Endothelial cell of umbilical vein (primary cell): ENCODE measurements at regions not wholly inside any gene's neighbourhood (a gene's known extent, or its start where the extent isn't known, plus 50 kb on each side); places are given as distances from the start of the nearest gene placed in this dataset.

ENCODE experiments used
- BruUV-seq: library from RNA; stranded (reverse); fragments of 400-500 nt; replicated peaks from 2 replicates; lab custom pipeline; 2021; lab: Mats Ljungman, UMichigan
- CTCF ChIA-PET: fragments of 300-600, 350-600 bp; sonication (Branson Sonifier 250); formaldehyde crosslinking; loops from one replicate; lab custom pipeline; 2021; ENCODE audit warnings: antibody characterized with exemption, inconsistent platforms; lab: Charles Lee
- POLR2A ChIA-PET: fragments of 300-600, 350-600 bp; sonication (Branson Sonifier 250); formaldehyde crosslinking; loops from one replicate; lab custom pipeline; 2021; ENCODE audit warnings: antibody characterized with exemption, inconsistent platforms; lab: Charles Lee
- DNase-seq: peaks from one replicate; pipeline ENCODE4 v3.0.0-alpha.2; 2011; ENCODE audit warnings: low read depth, low spot score
- FAIRE-seq: peaks from 2 replicates; lab custom pipeline; 2011; peaks lifted over from hg19 to GRCh38; lab: Jason Lieb, UNC
- H2AFZ ChIP-seq: 2 replicates; pipeline ENCODE4 v1.6.0; 2012; ENCODE audit warnings: low read depth, low read length, control low read depth, inconsistent platforms
- H3K27ac ChIP-seq: 2 replicates; pipeline ENCODE4 v1.5.1; 2011; ENCODE audit warnings: low read depth, mild to moderate bottlenecking, control low read depth, low read length, moderate library complexity; ENCODE audit not compliant: insufficient read depth
- H3K27me3 ChIP-seq, 2 experiments: 2 replicates each; pipeline versions ENCODE4 v1.6.0 to v1.6.1; 2011; ENCODE audit warnings: low read length in 2 of 2, mixed read lengths in 1 of 2; ENCODE audit not compliant: control insufficient read depth in 2 of 2, insufficient read depth in 2 of 2
- H3K36me3 ChIP-seq, 2 experiments: 2 replicates in 1 of 2; 3 replicates in 1 of 2; pipeline ENCODE4 v1.5.1; 2011; ENCODE audit warnings: low read length in 2 of 2, mild to moderate bottlenecking in 1 of 2, moderate library complexity in 1 of 2; ENCODE audit not compliant: control insufficient read depth in 2 of 2, insufficient read depth in 2 of 2; ENCODE audit errors: extremely low read depth in 1 of 2
- H3K4me1 ChIP-seq: 3 replicates; pipeline ENCODE4 v1.5.1; 2011; ENCODE audit warnings: mild to moderate bottlenecking, low read length; ENCODE audit not compliant: control insufficient read depth, insufficient read depth; ENCODE audit errors: extremely low read depth
- H3K4me2 ChIP-seq: 2 replicates; pipeline ENCODE4 v1.6.1; 2011; ENCODE audit warnings: low read length, control low read depth, mixed read lengths; ENCODE audit not compliant: insufficient read depth
- H3K4me3 ChIP-seq, 3 experiments: fragments of 200-600 bp in 1 of 3; sonication (generic), shearing (Covaris generic) in 1 of 3; replicated peaks in 1 of 3; 2 replicates each; pipeline ENCODE4 v1.5.1; 2011 to 2016; ENCODE audit warnings: control low read depth in 3 of 3, low read length in 3 of 3, mild to moderate bottlenecking in 2 of 3, inconsistent platforms in 1 of 3, low read depth in 1 of 3, moderate library complexity in 1 of 3; ENCODE audit not compliant: insufficient read depth in 1 of 3
- H3K79me2 ChIP-seq: 2 replicates; pipeline ENCODE4 v1.6.0; 2012; ENCODE audit warnings: low read length, inconsistent platforms; ENCODE audit not compliant: control insufficient read depth, insufficient read depth
- H3K9ac ChIP-seq: replicated peaks from 2 replicates; pipeline ENCODE3; 2011; ENCODE audit warnings: low read length, control low read depth; ENCODE audit not compliant: insufficient read depth; ENCODE audit errors: extremely low read depth
- H3K9me1 ChIP-seq: replicated peaks from 3 replicates; pipeline ENCODE4 v1.6.0; 2011; ENCODE audit warnings: mild to moderate bottlenecking, low read length; ENCODE audit not compliant: control insufficient read depth, insufficient read depth; ENCODE audit errors: extremely low read depth
- H3K9me3 ChIP-seq: replicated peaks from 2 replicates; pipeline ENCODE4 v1.5.1; 2012; ENCODE audit warnings: low read length, inconsistent platforms; ENCODE audit not compliant: control insufficient read depth, insufficient read depth
- H4K20me1 ChIP-seq: replicated peaks from 2 replicates; pipeline ENCODE3; 2011; ENCODE audit warnings: mild to moderate bottlenecking, low read length; ENCODE audit not compliant: control insufficient read depth, insufficient read depth; ENCODE audit errors: extremely low read depth
- CTCF ChIP-seq, 2 donors: IDR thresholded peaks; 1 replicate in 1 of 2; 2 replicates in 1 of 2; pipeline ENCODE4 v1.5.1; 2011; ENCODE audit warnings: low read length in 2 of 2, mild to moderate bottlenecking in 2 of 2, moderate library complexity in 2 of 2, control low read depth in 1 of 2, inconsistent platforms in 1 of 2, low read depth in 1 of 2; ENCODE audit not compliant: insufficient read depth in 1 of 2; ENCODE audit errors: extremely low read depth in 1 of 2
- EZH2 ChIP-seq: IDR thresholded peaks from 2 replicates; pipeline ENCODE4 v1.6.1; 2012; ENCODE audit warnings: borderline replicate concordance, low read depth, mild to moderate bottlenecking, moderate library complexity, low read length, inconsistent platforms; ENCODE audit not compliant: severe bottlenecking
- FOS ChIP-seq: IDR thresholded peaks from 2 replicates; pipeline ENCODE4 v1.6.1; 2011; ENCODE audit warnings: mild to moderate bottlenecking, low read length, moderate library complexity, borderline replicate concordance; ENCODE audit not compliant: insufficient read depth
- GATA2 ChIP-seq: IDR thresholded peaks from 2 replicates; pipeline ENCODE4 v1.7.0; 2011; ENCODE audit warnings: low read depth, mild to moderate bottlenecking, moderate library complexity, mixed read lengths, low read length; ENCODE audit not compliant: insufficient read length, insufficient read depth
- JUN ChIP-seq: IDR thresholded peaks from 2 replicates; pipeline ENCODE4 v1.6.1; 2011; ENCODE audit warnings: borderline replicate concordance, low read depth; ENCODE audit not compliant: insufficient read length, insufficient read depth
- MAX ChIP-seq: IDR thresholded peaks from 2 replicates; pipeline ENCODE4 v1.6.1; 2011; ENCODE audit not compliant: insufficient read depth, insufficient read length
- MYC ChIP-seq: IDR thresholded peaks from one replicate; pipeline ENCODE4 v1.6.1; 2011; ENCODE audit warnings: mild to moderate bottlenecking, low read depth, low read length
- POLR2A ChIP-seq: IDR thresholded peaks from 2 replicates; pipeline ENCODE4 v1.6.1; 2012; ENCODE audit warnings: low read depth, mild to moderate bottlenecking, control low read depth, low read length
- POLR2AphosphoS5 ChIP-seq: IDR thresholded peaks from 2 replicates; pipeline ENCODE4 v1.6.1; 2012; ENCODE audit warnings: low read depth, mild to moderate bottlenecking, control low read depth, low read length, moderate library complexity; ENCODE audit not compliant: insufficient read depth
- dilution Hi-C: fragments of 300-500 bp; cut with MboI; formaldehyde crosslinking; loops from one replicate; pipeline ENCODE4 v1.15.0; 2019; ENCODE audit warnings: low sequenced_read_pairs; ENCODE audit not compliant: extremely low pct_ligation_motif_present
- intact Hi-C: fragments of 100-400 bp; cut with micrococcal nuclease; formaldehyde crosslinking; loops from one replicate; pipeline ENCODE4 v1.10.0; 2022

- Histone ChIP-seq H3K27me3 (no peaks in the 10 kb centered on the region), H3K4me1 (no peaks in the 10 kb centered on the region), H4K20me1 (no peaks in the 10 kb centered on the region), H2AFZ (no peak overlapping the region), H3K4me2 (no peak overlapping the region), H3K36me3 (no peaks in the 10 kb centered on the region), H3K79me2 (no peaks in the 10 kb centered on the region), H3K9me3 (no peaks in the 10 kb centered on the region), H3K9ac (no peak overlapping the region), H3K27ac (no peak overlapping the region), H3K9me1 (no peaks in the 10 kb centered on the region), H3K4me3 (no peak overlapping the region)
- CTCF ChIA-PET: no interaction called here
- dilution Hi-C loops: no loop called here
- no TSS peak for BruUV-seq
- FAIRE-seq (no peak), DNase-seq (no peak)
- POLR2A ChIA-PET: no interaction called here
- TF ChIP-seq MYC: no peak
- TF ChIP-seq JUN: no peak
- no peak for TF ChIP-seq CTCF (IDR thresholded peaks at IDR 0.05; ENCODE audit: extremely low read depth in 1 of 2, insufficient read depth in 1 of 2, low read depth in 1 of 2, low read length in 2 of 2)
- no peak for TF ChIP-seq EZH2
- TF ChIP-seq FOS: no peak
- TF ChIP-seq MAX: no peak
- no peak for TF ChIP-seq POLR2AphosphoS5
- TF ChIP-seq POLR2A: no peak
- TF ChIP-seq GATA2: no peak
- intact Hi-C loops: no loop called here
Observed at GRCh38 chr11:134866215-134866614, 454.2 kb upstream of the B3GAT1 start.
